K562 (cell line): ENCODE measurements at regions not wholly inside any gene's neighbourhood (a gene's known extent, or its start where the extent isn't known, plus 50 kb on each side); places are given as distances from the start of the nearest gene placed in this dataset.

Experiments used
- ATAC-seq: fragments of 200-7000 bp; cut with Tn5 transposase; 3 replicates; pipeline ENCODE4 v1.9.1; 2020; ENCODE audit warnings: moderate library complexity
- BruUV-seq: library from RNA; stranded (reverse); fragments of 400-500 nt; replicated peaks from 2 replicates; lab custom pipeline; 2021; lab: Mats Ljungman, UMichigan
- CTCF ChIA-PET: fragments of 300-600 bp; formaldehyde crosslinking; extraction: SDS; loops from one replicate; lab custom pipeline; 2021; ENCODE audit warnings: low intra/inter-chr PET ratio; lab: Yijun Ruan, JAX
- POLR2A ChIA-PET: fragments of 300-600, 350-650 bp; sonication (Branson Sonifier 250); formaldehyde crosslinking; extraction: SDS; loops from one replicate; lab custom pipeline; 2021; ENCODE audit warnings: antibody characterized with exemption, inconsistent platforms; lab: Yijun Ruan, JAX
- DNase-seq, 4 experiments: peaks; one replicate each; pipeline versions ENCODE4 v3.0.0 to v3.0.0-alpha.2; 2011 to 2018; ENCODE audit warnings: low spot score in 3 of 4, mixed read lengths in 3 of 4; ENCODE audit errors: extremely low read depth in 1 of 4
- FAIRE-seq: peaks from 2 replicates; lab custom pipeline; 2011; peaks lifted over from hg19 to GRCh38; lab: Jason Lieb, UNC
- H2AFZ ChIP-seq: 2 replicates; pipeline ENCODE4 v1.6.0; 2011; ENCODE audit warnings: low read depth, low read length, control low read depth, inconsistent platforms
- H3K27ac ChIP-seq: fragments of 200-600 bp; 3 replicates; pipeline ENCODE4 v1.8.0; 2011; ENCODE audit warnings: low read depth, mild to moderate bottlenecking, control low read depth, inconsistent platforms, low read length, moderate library complexity, mixed read lengths; ENCODE audit errors: extremely low read depth
- H3K27me3 ChIP-seq, 2 experiments: fragments of 300-600 bp in 1 of 2; 2 replicates in 1 of 2; 3 replicates in 1 of 2; pipeline versions ENCODE4 v1.6.0 to v1.8.0; 2011; ENCODE audit warnings: inconsistent platforms in 2 of 2, low read length in 2 of 2, mild to moderate bottlenecking in 1 of 2, mixed read lengths in 1 of 2, moderate library complexity in 1 of 2; ENCODE audit not compliant: control insufficient read depth in 2 of 2, insufficient read depth in 2 of 2
- H3K36me3 ChIP-seq: fragments of 300-600 bp; 3 replicates; pipeline ENCODE4 v1.8.0; 2011; ENCODE audit warnings: mild to moderate bottlenecking, low read length, inconsistent platforms; ENCODE audit not compliant: control insufficient read depth, insufficient read depth
- H3K4me1 ChIP-seq, 2 experiments: fragments of 200-600 bp in 1 of 2; replicated peaks in 1 of 2; 2 replicates in 1 of 2; 3 replicates in 1 of 2; pipeline versions ENCODE4 v1.5.1 to v1.8.0; 2011; ENCODE audit warnings: inconsistent platforms in 2 of 2, low read length in 2 of 2, mild to moderate bottlenecking in 1 of 2, mixed read lengths in 1 of 2, moderate library complexity in 1 of 2; ENCODE audit not compliant: control insufficient read depth in 2 of 2, insufficient read depth in 2 of 2
- H3K4me2 ChIP-seq: 2 replicates; pipeline ENCODE4 v1.6.1; 2011; ENCODE audit warnings: low read length, control low read depth, inconsistent platforms, mixed read lengths; ENCODE audit not compliant: insufficient read depth
- H3K4me3 ChIP-seq: fragments of 200-600 bp; sonication (generic), shearing (Covaris generic); 2 replicates; pipeline ENCODE4 v1.5.1; 2016; ENCODE audit warnings: control low read depth, inconsistent platforms
- H3K79me2 ChIP-seq: fragments of 200-600 bp; 3 replicates; pipeline ENCODE4 v1.8.0; 2011; ENCODE audit warnings: low read length, inconsistent platforms; ENCODE audit not compliant: control insufficient read depth, insufficient read depth
- H3K9ac ChIP-seq, 2 experiments: 2 replicates each; pipeline versions ENCODE4 v1.6.0 to v1.6.1; 2011; ENCODE audit warnings: low read depth in 2 of 2, low read length in 2 of 2, control low read depth in 1 of 2, inconsistent platforms in 1 of 2, mild to moderate bottlenecking in 1 of 2, mixed read lengths in 1 of 2; ENCODE audit not compliant: insufficient read depth in 1 of 2
- H3K9me1 ChIP-seq: one replicate; pipeline ENCODE4 v1.6.0; 2011; ENCODE audit warnings: inconsistent platforms, mild to moderate bottlenecking, low read length, moderate library complexity; ENCODE audit not compliant: control insufficient read depth, insufficient read depth
- H3K9me3 ChIP-seq: replicated peaks from 2 replicates; pipeline ENCODE4 v1.5.1; 2011; ENCODE audit warnings: low read depth, low read length, inconsistent platforms; ENCODE audit not compliant: control insufficient read depth, insufficient read depth
- H4K20me1 ChIP-seq: replicated peaks from 2 replicates; pipeline ENCODE4 v1.6.1; 2011; ENCODE audit warnings: low read length, inconsistent platforms, mixed read lengths; ENCODE audit not compliant: control insufficient read depth, insufficient read depth
- NFYB ChIP-seq: IDR thresholded peaks from 2 replicates; pipeline ENCODE4 v1.6.1; 2011; ENCODE audit warnings: mild to moderate bottlenecking, moderate library complexity; ENCODE audit not compliant: insufficient read length; ENCODE audit errors: extremely low read depth
- NR2C2 ChIP-seq, 2 experiments: fragments of 200-800 bp in 1 of 2; sonication (Bioruptor generic) in 1 of 2; sonication (generic) in 1 of 2; formaldehyde crosslinking in 1 of 2; IDR thresholded peaks; 2 replicates each; pipeline versions ENCODE4 v1.6.1 to v1.8.0; 2016 to 2022; ENCODE audit warnings: mild to moderate bottlenecking in 1 of 2, missing compliant biosample characterization in 1 of 2, missing genetic modification characterization in 1 of 2, missing genetic modification reagents in 1 of 2
- OTX1 ChIP-seq: fragments of 450-650 bp; formaldehyde crosslinking; IDR thresholded peaks from 2 replicates; pipeline ENCODE4 v1.4.0; 2022; ENCODE audit warnings: mild to moderate bottlenecking
- SNRNP70 ChIP-seq: fragments of 200-400 bp; formaldehyde crosslinking; optimal IDR thresholded peaks from 2 replicates; pipeline ENCODE3; 2017; ENCODE audit warnings: low read depth, low read length
- ZNF165 ChIP-seq: fragments of 250-450 bp; sonication (Bioruptor Pico); IDR thresholded peaks from 2 replicates; pipeline ENCODE4 v1.4.0; 2020; ENCODE audit warnings: borderline replicate concordance
- WGBS: fragments of 100-300 bp; shearing (Covaris generic); methylation state at CpG from one replicate; pipeline ENCODE4 v1.1.6; 2016; ENCODE audit warnings: low coverage, mixed read lengths; ENCODE audit not compliant: insufficient coverage; ENCODE audit errors: missing lambda C conversion rate; 5-methylcytosine and 5-hydroxymethylcytosine counted together
- in situ Hi-C: fragments of 300-500 bp; cut with MboI; formaldehyde crosslinking; loops from 4 replicates; pipeline ENCODE4 v1.15.0; 2018; ENCODE audit warnings: inconsistent platforms, mixed read lengths
- intact Hi-C: fragments of 100-400 bp; cut with micrococcal nuclease; formaldehyde crosslinking; loops from 2 replicates; pipeline ENCODE4 v1.14.2; 2022
- TF ChIP-seq, protein P1 (sequence below), 2 experiments: fragments of 200-800 bp in 1 of 2; sonication (Bioruptor generic) in 1 of 2; sonication (generic) in 1 of 2; formaldehyde crosslinking in 1 of 2; IDR thresholded peaks in 1 of 2; conservative IDR thresholded peaks in 1 of 2; 2 replicates each; pipeline versions ENCODE4 v1.5.0 to v1.6.1; 2016 to 2020; ENCODE audit warnings: missing compliant biosample characterization in 1 of 2, missing genetic modification characterization in 1 of 2, missing genetic modification reagents in 1 of 2

DNA sequence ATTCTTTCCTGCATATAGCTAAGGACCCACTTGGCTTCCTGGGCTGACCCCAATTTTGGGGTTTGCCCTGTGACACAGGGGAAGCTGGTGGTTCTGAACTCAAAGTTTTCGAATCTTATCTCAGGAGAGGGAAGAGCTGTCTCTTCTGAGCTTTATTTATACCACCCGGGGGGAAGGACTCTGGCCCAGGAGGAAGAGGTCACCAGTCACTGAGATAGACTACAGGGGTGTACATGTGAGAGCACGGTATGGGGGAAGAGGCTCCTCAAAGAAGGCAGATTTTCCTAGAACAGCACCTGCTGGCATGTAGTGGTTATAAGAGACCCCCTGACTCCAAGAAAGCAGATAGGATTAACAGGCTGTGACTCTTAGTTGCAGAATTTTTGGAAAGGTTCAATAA lies 101.8 kb upstream of the ELMO1 start:
- H3K4me1 ChIP-seq: no peaks in the 10 kb centered on the region
- no peak overlapping the region for H3K27ac ChIP-seq
- WGBS: 0% methylated on average over 3 of the region's 3 CpGs
- in situ Hi-C loops (no loop called here), intact Hi-C loops (no loop called here)
- TF ChIP-seq SNRNP70 (no peak), ZNF165 (CRISPR knock-in tag) (no peak), NR2C2 (CRISPR knock-in tag; IDR thresholded peaks at IDR 0.05) (no peak), NR2C2 (tag; IDR thresholded peaks at IDR 0.05) (no peak), NFYB (no peak), OTX1 (CRISPR knock-in tag) (no peak)
- TF ChIP-seq, protein P1, sequence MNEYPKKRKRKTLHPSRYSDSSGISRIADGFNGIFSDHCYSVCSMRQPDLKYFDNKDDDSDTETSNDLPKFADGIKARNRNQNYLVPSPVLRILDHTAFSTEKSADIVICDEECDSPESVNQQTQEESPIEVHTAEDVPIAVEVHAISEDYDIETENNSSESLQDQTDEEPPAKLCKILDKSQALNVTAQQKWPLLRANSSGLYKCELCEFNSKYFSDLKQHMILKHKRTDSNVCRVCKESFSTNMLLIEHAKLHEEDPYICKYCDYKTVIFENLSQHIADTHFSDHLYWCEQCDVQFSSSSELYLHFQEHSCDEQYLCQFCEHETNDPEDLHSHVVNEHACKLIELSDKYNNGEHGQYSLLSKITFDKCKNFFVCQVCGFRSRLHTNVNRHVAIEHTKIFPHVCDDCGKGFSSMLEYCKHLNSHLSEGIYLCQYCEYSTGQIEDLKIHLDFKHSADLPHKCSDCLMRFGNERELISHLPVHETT (CRISPR knock-in tag; conservative IDR thresholded peaks at IDR 0.05 in 1 of 2, IDR thresholded peaks at IDR 0.05 in 1 of 2): no peak
- DNase-seq: no peak
- FAIRE-seq: no peak
- H2AFZ ChIP-seq: no peak overlapping the region
- BruUV-seq: no TSS peak
- peaks cover 5 to 12% of the 10 kb centered on the region in 2 experiments; a peak in 2 of 5 replicates for H3K27me3 ChIP-seq
- no peak overlapping the region for H3K4me3 ChIP-seq
- H3K9ac ChIP-seq: no peak overlapping the region
- no peak overlapping the region for H3K4me2 ChIP-seq
- no peak for ATAC-seq
- POLR2A ChIA-PET: no interaction called here
- H3K79me2 ChIP-seq: no peaks in the 10 kb centered on the region
- H4K20me1 ChIP-seq: no peaks in the 10 kb centered on the region
- H3K9me3 ChIP-seq: no peaks in the 10 kb centered on the region
- no peaks in the 10 kb centered on the region for H3K9me1 ChIP-seq
- CTCF ChIA-PET: no interaction called here
- no peaks in the 10 kb centered on the region for H3K36me3 ChIP-seq
